PFSK-1 (cell line): ENCODE measurements at regions not wholly inside any gene's neighbourhood (a gene's known extent, or its start where the extent isn't known, plus 50 kb on each side); places are given as distances from the start of the nearest gene placed in this dataset.

Source experiments
- POLR2AphosphoS5 ChIP-seq: IDR thresholded peaks from 2 replicates; pipeline ENCODE4 v1.6.1; 2012; ENCODE audit warnings: low read depth, mild to moderate bottlenecking, control low read depth, low read length, moderate library complexity
- REST ChIP-seq, 2 experiments: IDR thresholded peaks; 2 replicates each; pipeline versions ENCODE4 v1.6.1 to v1.8.0; 2011 to 2012; ENCODE audit warnings: low read depth in 2 of 2, low read length in 2 of 2, control low read depth in 1 of 2, inconsistent platforms in 1 of 2, mild to moderate bottlenecking in 1 of 2, moderate library complexity in 1 of 2; ENCODE audit not compliant: insufficient read depth in 1 of 2
- SIN3A ChIP-seq: IDR thresholded peaks from 2 replicates; pipeline ENCODE4 v1.6.1; 2012; ENCODE audit warnings: mild to moderate bottlenecking, low read length, moderate library complexity, borderline replicate concordance; ENCODE audit not compliant: insufficient read depth
- TAF1 ChIP-seq: IDR thresholded peaks from 2 replicates; pipeline ENCODE4 v1.6.1; 2012; ENCODE audit warnings: low read length, control low read depth, borderline replicate concordance; ENCODE audit not compliant: insufficient read depth

GRCh38 chr2:58891828-58892377 lies 650.8 kb upstream of the FANCL start:
- TF ChIP-seq POLR2AphosphoS5: no peak
- no peak for TF ChIP-seq REST (IDR thresholded peaks at IDR 0.05; ENCODE audit: insufficient read depth in 1 of 2, low read depth in 2 of 2, low read length in 2 of 2)
- no peak for TF ChIP-seq TAF1
- TF ChIP-seq SIN3A: no peak
